ENCODE measurements at regions not wholly inside any gene's neighbourhood (a gene's known extent, or its start where the extent isn't known, plus 50 kb on each side); places are given as distances from the start of the nearest gene placed in this dataset.

DNA sequence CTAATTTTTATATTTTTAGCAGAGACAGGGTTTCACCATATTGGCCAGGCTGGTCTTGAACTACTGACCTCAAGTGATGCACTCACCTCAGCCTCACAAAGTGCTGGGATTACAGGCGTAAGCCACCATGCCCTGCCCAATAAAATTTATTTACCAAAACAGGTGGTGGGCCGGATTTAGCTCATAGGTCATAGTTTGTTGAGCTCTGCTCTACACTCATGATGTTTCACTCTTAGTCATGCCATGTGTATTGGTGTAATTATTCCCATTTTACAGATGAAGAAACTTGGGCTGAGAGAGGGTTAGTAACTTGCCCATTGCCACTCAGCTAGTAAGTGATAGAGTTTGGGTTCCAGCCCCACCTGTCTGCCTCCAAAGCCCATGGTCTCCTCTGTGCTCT lies 93.1 kb upstream of the WWC1 start:
- no peak for TF ChIP-seq POLR2AphosphoS5 (IDR thresholded peaks at IDR 0.05; ENCODE audit: insufficient read depth, low read depth, low read length)
- no peak for TF ChIP-seq EZH2 (IDR thresholded peaks at IDR 0.05; ENCODE audit: borderline replicate concordance, low read depth, low read length, severe bottlenecking)
- TF ChIP-seq CTCF (IDR thresholded peaks at IDR 0.05; ENCODE audit: extremely low read depth in 1 of 2, insufficient read depth in 1 of 2, low read depth in 1 of 2, low read length in 2 of 2) = no peak
- no peak for TF ChIP-seq MYC (IDR thresholded peaks at IDR 0.05; ENCODE audit: low read depth, low read length)

Measured in endothelial cell of umbilical vein (primary cell).